Karpas-422 (cell line): ENCODE measurements at regions not wholly inside any gene's neighbourhood (a gene's known extent, or its start where the extent isn't known, plus 50 kb on each side); places are given as distances from the start of the nearest gene placed in this dataset.

Experiments used
- DNase-seq: peaks from one replicate; pipeline ENCODE4 v3.0.0-alpha.2; 2015
- H2AFZ ChIP-seq: fragments of 200-600 bp; sonication (generic); 2 replicates; pipeline ENCODE4 v1.6.1; 2014; ENCODE audit warnings: antibody characterized with exemption, low read length, mixed read lengths
- H3K27ac ChIP-seq: fragments of 200-600 bp; sonication (generic); 2 replicates; pipeline ENCODE4 v1.5.1; 2014; ENCODE audit warnings: mild to moderate bottlenecking, low read length, moderate library complexity
- H3K27me3 ChIP-seq: fragments of 200-600 bp; sonication (generic); 2 replicates; pipeline ENCODE4 v1.6.1; 2014; ENCODE audit warnings: low read length, mixed read lengths
- H3K36me3 ChIP-seq: fragments of 200-600 bp; sonication (generic); 2 replicates; pipeline ENCODE4 v1.6.1; 2014; ENCODE audit warnings: low read length, mixed read lengths; ENCODE audit not compliant: insufficient read depth
- H3K4me1 ChIP-seq: fragments of 200-600 bp; sonication (generic); 2 replicates; pipeline ENCODE4 v1.6.1; 2014; ENCODE audit warnings: mild to moderate bottlenecking, low read length, mixed read lengths
- H3K4me2 ChIP-seq: fragments of 200-600 bp; sonication (generic); 2 replicates; pipeline ENCODE4 v1.6.1; 2014; ENCODE audit warnings: low read length, low read depth, mild to moderate bottlenecking; ENCODE audit not compliant: poor library complexity, severe bottlenecking
- H3K4me3 ChIP-seq: fragments of 200-600 bp; sonication (generic); 2 replicates; pipeline ENCODE4 v1.5.1; 2014; ENCODE audit warnings: mild to moderate bottlenecking, antibody characterized with exemption, low read length, mixed read lengths
- H3K79me2 ChIP-seq: fragments of 200-600 bp; sonication (generic); 2 replicates; pipeline ENCODE4 v1.6.1; 2014; ENCODE audit warnings: mild to moderate bottlenecking, low read length, mixed read lengths
- H3K9ac ChIP-seq: fragments of 200-600 bp; sonication (generic); 2 replicates; pipeline ENCODE4 v1.6.0; 2014; ENCODE audit warnings: low read length
- H3K9me2 ChIP-seq: fragments of 200-600 bp; sonication (generic), shearing (Covaris generic); replicated peaks from 2 replicates; pipeline ENCODE4 v1.6.0; 2014; ENCODE audit warnings: mild to moderate bottlenecking, low read length, moderate library complexity; ENCODE audit not compliant: insufficient read depth
- H3K9me3 ChIP-seq: fragments of 300-700, 200-600 bp; sonication (generic); 2 replicates; pipeline ENCODE4 v1.6.1; 2014; ENCODE audit warnings: low read length, mixed read lengths
- H4K20me1 ChIP-seq: fragments of 200-600 bp; sonication (generic); 2 replicates; pipeline ENCODE4 v1.6.1; 2014; ENCODE audit warnings: mild to moderate bottlenecking, antibody characterized with exemption, low read length, low read depth; ENCODE audit not compliant: insufficient read depth

DNA sequence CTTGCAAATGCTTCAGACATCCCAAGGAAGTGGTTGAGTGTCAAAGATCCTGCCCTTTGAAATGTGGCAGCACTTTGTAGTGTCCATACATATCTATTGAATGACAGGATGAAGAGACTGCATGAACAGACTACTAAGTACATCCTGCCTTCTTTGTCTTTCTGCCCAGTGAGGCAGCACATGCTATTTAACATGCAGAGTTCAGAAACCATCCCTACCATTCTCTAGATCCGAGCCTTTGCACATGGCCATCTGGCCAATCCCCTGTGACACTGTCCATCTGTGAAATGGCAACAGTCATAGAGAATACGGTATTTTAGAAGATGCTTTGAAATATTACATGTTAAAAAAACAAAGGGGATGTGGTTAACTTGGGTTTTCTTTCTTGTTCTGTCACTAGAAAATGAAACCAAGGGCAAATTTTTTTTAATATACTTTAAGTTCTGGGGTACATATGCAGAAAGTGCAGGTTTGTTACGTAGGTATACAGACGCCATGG is 519.6 kb downstream of the NTRK3 start:
- H3K9me3 ChIP-seq = peaks cover 3% of the 10 kb centered on the region
- no peaks in the 10 kb centered on the region for H3K79me2 ChIP-seq
- H3K9ac ChIP-seq = no peak overlapping the region
- no peak overlapping the region for H3K4me3 ChIP-seq
- H3K4me2 ChIP-seq = no peak overlapping the region
- H4K20me1 ChIP-seq = no peaks in the 10 kb centered on the region
- H3K4me1 ChIP-seq = peaks cover 7% of the 10 kb centered on the region; the same call in 1 of the 2 replicates
- H2AFZ ChIP-seq = no peak overlapping the region
- no peaks in the 10 kb centered on the region for H3K27me3 ChIP-seq
- no peak for DNase-seq
- H3K9me2 ChIP-seq = no peaks in the 10 kb centered on the region
- H3K27ac ChIP-seq = no peak overlapping the region
- H3K36me3 ChIP-seq = no peaks in the 10 kb centered on the region

DNA sequence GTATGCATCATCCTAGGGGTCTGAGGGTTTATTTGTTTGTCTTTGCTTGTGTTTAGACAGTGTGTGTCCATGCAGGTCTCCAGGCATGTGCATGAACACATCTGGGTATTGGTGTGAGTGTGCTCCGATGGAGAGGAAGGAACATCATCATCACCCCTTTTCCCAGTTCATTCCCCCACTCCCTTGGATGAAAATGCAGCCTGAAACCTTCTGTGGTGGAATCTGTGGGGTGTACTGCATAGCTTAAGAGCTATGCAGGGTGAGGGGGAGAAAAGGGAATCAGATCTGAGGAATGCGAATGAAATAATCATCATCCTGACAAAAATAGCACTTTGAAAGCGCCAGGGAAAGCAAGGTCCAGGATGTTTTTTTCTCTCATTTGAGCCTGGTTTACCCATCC is 520.1 kb downstream of the NTRK3 start:
- no peaks in the 10 kb centered on the region for H3K79me2 ChIP-seq
- H3K27ac ChIP-seq = no peak overlapping the region
- no peak overlapping the region for H3K9ac ChIP-seq
- no peak overlapping the region for H3K4me3 ChIP-seq
- H2AFZ ChIP-seq = no peak overlapping the region
- no peaks in the 10 kb centered on the region for H3K27me3 ChIP-seq
- no peaks in the 10 kb centered on the region for H3K9me2 ChIP-seq
- no peak for DNase-seq
- H3K4me1 ChIP-seq = peaks cover 7% of the 10 kb centered on the region; the same call in 1 of the 2 replicates
- no peaks in the 10 kb centered on the region for H4K20me1 ChIP-seq
- H3K4me2 ChIP-seq = no peak overlapping the region
- H3K9me3 ChIP-seq = peaks cover 1% of the 10 kb centered on the region
- no peaks in the 10 kb centered on the region for H3K36me3 ChIP-seq

DNA sequence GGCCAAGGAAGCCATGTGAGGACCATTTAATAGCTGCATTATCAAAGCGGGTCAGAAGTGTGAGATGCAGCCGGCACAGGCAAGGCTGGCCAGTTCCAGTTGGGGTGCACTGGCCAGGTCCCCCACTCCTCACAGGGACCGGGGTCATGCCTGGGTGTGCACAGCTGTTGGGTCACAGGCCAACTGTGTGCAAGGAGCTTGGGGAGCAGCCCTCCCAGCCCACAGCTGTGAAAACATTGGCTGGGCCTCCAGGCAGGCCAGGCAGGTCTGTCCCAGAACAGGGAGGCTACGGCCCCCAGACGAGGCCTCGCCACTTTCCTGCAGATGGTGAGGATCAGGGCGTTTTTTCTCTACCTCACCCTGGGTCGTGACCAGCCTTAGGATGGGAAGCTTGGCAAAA is 521.0 kb downstream of the NTRK3 start:
- H3K9me2 ChIP-seq = no peaks in the 10 kb centered on the region
- no peak overlapping the region for H3K27ac ChIP-seq
- no peaks in the 10 kb centered on the region for H4K20me1 ChIP-seq
- DNase-seq = no peak
- no peaks in the 10 kb centered on the region for H3K36me3 ChIP-seq
- H3K4me2 ChIP-seq = no peak overlapping the region
- H3K4me3 ChIP-seq = no peak overlapping the region
- H3K9me3 ChIP-seq = no peaks in the 10 kb centered on the region; the same call in 1 of the 2 replicates
- H3K9ac ChIP-seq = no peak overlapping the region
- H3K27me3 ChIP-seq = no peaks in the 10 kb centered on the region
- no peaks in the 10 kb centered on the region for H3K79me2 ChIP-seq
- no peak overlapping the region for H2AFZ ChIP-seq
- peaks cover 7% of the 10 kb centered on the region; the same call in 1 of the 2 replicates for H3K4me1 ChIP-seq

DNA sequence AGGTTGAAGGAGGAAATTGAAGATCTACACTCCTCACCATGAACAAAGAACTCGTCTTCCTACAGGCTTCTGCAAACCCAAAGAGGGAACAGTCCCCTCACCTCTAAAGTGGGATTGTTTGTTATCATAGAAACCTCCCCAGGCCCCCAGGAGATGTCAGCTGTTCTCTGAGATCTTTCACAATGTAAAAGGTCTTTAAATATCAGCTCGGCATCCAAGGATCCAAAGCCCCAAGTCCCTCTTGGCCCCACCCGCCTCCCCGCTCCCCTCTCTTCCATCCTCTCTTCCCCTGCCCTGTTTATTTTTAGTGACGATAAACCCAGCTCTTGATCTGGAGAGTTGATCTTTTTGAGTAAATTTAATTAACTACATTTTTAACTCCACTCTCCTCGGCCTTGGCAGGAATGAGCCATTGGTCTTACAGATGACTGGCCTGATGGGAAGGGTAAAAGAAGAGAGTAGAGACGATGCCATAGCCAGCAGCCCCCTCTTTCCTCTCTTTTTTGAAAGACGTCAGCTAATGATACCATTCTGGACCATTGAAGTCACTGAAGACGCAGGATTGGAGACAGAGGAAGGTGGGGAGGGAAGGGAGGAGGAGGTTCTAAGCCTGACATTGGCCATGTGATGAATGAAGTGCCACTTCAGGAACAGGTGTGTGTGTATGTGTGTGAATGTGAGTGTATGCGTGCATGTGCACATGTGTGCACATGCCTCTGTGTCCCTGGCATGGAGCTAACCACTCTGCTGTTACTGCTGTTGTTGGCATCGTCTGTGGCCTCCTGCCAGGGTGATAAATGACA is 521.8 kb downstream of the NTRK3 start:
- H3K79me2 ChIP-seq = no peaks in the 10 kb centered on the region
- H4K20me1 ChIP-seq = no peaks in the 10 kb centered on the region
- DNase-seq = no peak
- H3K27me3 ChIP-seq = no peaks in the 10 kb centered on the region
- H3K9me2 ChIP-seq = no peaks in the 10 kb centered on the region
- H3K9ac ChIP-seq = no peak overlapping the region
- no peak overlapping the region for H3K4me3 ChIP-seq
- H3K4me1 ChIP-seq = peaks cover 7% of the 10 kb centered on the region; the same call in 1 of the 2 replicates
- no peaks in the 10 kb centered on the region for H3K36me3 ChIP-seq
- no peak overlapping the region for H2AFZ ChIP-seq
- H3K9me3 ChIP-seq = no peaks in the 10 kb centered on the region; the same call in 1 of the 2 replicates
- no peak overlapping the region for H3K27ac ChIP-seq
- no peak overlapping the region for H3K4me2 ChIP-seq

DNA sequence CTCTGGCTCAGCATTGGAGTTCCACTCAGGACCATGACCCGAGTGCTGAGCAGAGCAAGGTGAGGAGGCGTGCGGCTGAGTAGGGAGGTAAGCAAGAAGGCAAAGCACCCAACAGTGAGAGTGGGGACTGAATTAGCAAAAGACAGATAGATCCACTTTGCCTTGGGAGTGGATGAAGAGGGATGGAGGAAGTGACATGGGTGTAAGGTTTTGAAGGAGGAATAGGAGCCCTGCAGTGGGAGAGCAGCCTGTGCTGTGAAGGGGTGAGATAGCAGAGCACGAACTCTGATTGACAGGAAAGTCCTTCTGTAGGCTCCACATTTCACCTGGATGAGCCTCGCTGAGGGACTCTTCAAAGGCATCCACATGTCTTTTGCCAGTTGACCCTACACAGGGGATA is 522.6 kb downstream of the NTRK3 start:
- H3K4me2 ChIP-seq = no peak overlapping the region
- H3K36me3 ChIP-seq = no peaks in the 10 kb centered on the region
- H3K4me1 ChIP-seq = peaks cover 7% of the 10 kb centered on the region; the same call in 1 of the 2 replicates
- H3K27ac ChIP-seq = no peak overlapping the region
- no peak overlapping the region for H2AFZ ChIP-seq
- DNase-seq = no peak
- H3K9me3 ChIP-seq = no peaks in the 10 kb centered on the region; the same call in 1 of the 2 replicates
- H3K79me2 ChIP-seq = no peaks in the 10 kb centered on the region
- no peaks in the 10 kb centered on the region for H3K9me2 ChIP-seq
- H3K27me3 ChIP-seq = no peaks in the 10 kb centered on the region
- no peaks in the 10 kb centered on the region for H4K20me1 ChIP-seq
- no peak overlapping the region for H3K9ac ChIP-seq
- no peak overlapping the region for H3K4me3 ChIP-seq

DNA sequence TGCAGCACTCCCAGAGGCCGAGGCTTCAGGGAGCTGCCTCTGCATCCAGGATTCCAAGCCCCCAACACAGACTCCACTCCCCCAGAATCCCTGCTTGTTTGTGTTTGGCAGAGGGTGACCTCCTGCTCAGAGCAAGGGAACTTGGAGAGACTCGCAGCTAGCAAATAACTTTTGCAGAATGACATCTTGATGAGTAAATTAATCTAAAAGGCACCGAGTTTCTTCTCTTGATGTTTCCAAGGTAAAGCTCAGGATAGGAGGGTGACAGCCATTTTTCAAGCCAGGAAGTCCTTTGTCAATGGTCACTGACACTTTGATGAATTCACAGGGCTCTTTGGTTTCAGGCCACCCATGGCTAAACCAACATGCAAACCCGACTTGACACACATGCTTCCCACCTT is 523.0 kb downstream of the NTRK3 start:
- H3K4me2 ChIP-seq = no peak overlapping the region
- no peaks in the 10 kb centered on the region for H3K36me3 ChIP-seq
- DNase-seq = no peak
- no peaks in the 10 kb centered on the region; the same call in 1 of the 2 replicates for H3K9me3 ChIP-seq
- H3K79me2 ChIP-seq = no peaks in the 10 kb centered on the region
- no peak overlapping the region for H3K27ac ChIP-seq
- H3K4me3 ChIP-seq = no peak overlapping the region
- no peaks in the 10 kb centered on the region for H3K9me2 ChIP-seq
- H3K27me3 ChIP-seq = no peaks in the 10 kb centered on the region
- no peaks in the 10 kb centered on the region for H4K20me1 ChIP-seq
- peaks cover 7% of the 10 kb centered on the region; the same call in 1 of the 2 replicates for H3K4me1 ChIP-seq
- no peak overlapping the region for H3K9ac ChIP-seq
- no peak overlapping the region for H2AFZ ChIP-seq

DNA sequence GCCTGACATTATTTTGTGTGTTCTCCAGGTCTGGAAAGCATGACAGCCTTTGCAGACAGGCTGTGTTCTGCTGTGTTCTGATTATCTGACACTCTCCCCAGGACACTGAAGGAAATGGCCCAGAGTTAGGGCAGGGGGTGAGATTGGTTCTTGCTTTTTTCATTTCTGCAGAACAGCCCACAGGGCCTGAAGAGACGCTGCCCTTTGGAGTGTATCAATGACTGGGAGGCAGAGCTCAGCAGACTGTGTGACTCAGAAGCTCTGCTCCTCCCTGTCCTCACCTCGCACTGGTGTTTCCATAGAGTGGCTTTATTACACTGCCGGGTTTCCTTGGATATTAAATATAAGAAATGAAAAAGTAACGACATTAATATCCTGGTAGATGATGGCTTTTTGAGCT is 523.6 kb downstream of the NTRK3 start:
- no peak overlapping the region for H3K4me3 ChIP-seq
- DNase-seq = no peak
- H3K27me3 ChIP-seq = no peaks in the 10 kb centered on the region
- H3K4me1 ChIP-seq = peaks cover 7% of the 10 kb centered on the region; the same call in 1 of the 2 replicates
- H4K20me1 ChIP-seq = no peaks in the 10 kb centered on the region
- no peaks in the 10 kb centered on the region for H3K79me2 ChIP-seq
- H3K27ac ChIP-seq = no peak overlapping the region
- no peak overlapping the region for H3K9ac ChIP-seq
- H3K36me3 ChIP-seq = no peaks in the 10 kb centered on the region
- H3K9me3 ChIP-seq = no peaks in the 10 kb centered on the region; the same call in 1 of the 2 replicates
- H3K9me2 ChIP-seq = no peaks in the 10 kb centered on the region
- H3K4me2 ChIP-seq = no peak overlapping the region
- no peak overlapping the region for H2AFZ ChIP-seq

DNA sequence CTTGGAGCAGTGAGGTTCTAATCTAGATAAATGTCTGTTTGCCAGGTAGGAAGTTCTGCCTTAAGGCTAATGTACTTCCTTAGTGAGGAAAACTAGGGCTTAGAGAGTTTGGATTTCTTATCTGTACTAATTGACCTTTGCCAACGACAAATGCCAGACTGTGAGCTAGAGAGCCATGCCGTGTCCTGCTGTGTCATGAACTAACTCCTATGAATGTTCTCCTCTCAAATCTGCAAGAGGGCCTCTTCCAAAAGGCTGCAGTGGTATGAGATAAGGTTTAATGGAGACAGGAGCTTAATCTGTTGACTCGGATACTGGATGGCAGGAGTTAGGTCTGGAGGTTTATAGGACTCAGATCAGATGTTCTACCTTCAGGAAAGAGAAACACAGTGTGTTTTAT is 524.9 kb downstream of the NTRK3 start:
- Histone ChIP-seq H3K4me1 (peaks cover 7% of the 10 kb centered on the region; the same call in 1 of the 2 replicates), H4K20me1 (no peaks in the 10 kb centered on the region), H2AFZ (no peak overlapping the region), H3K79me2 (no peaks in the 10 kb centered on the region), H3K27me3 (no peaks in the 10 kb centered on the region), H3K4me2 (no peak overlapping the region), H3K27ac (no peak overlapping the region), H3K36me3 (no peaks in the 10 kb centered on the region), H3K9me2 (no peaks in the 10 kb centered on the region), H3K9me3 (no peaks in the 10 kb centered on the region; the same call in 1 of the 2 replicates), H3K9ac (no peak overlapping the region), H3K4me3 (no peak overlapping the region)
- no peak for DNase-seq
